ENCODE measurements at regions not wholly inside any gene's neighbourhood (a gene's known extent, or its start where the extent isn't known, plus 50 kb on each side); places are given as distances from the start of the nearest gene placed in this dataset.

- ChIA-PET POLR2A (no interaction called here), CTCF (no interaction called here)
- TF ChIP-seq TARDBP (IDR thresholded peaks at IDR 0.05), result no peak
- no peak for TF ChIP-seq ARNT (IDR thresholded peaks at IDR 0.05)
- no peak for TF ChIP-seq FOXK2 (IDR thresholded peaks at IDR 0.05)
- TF ChIP-seq L3MBTL2 (conservative IDR thresholded peaks at IDR 0.05), result no peak
- no peak for TF ChIP-seq PKNOX1 (IDR thresholded peaks at IDR 0.05)
- TF ChIP-seq ZNF384 (IDR thresholded peaks at IDR 0.05), result no peak
- no peak for TF ChIP-seq FOXA1 (IDR thresholded peaks at IDR 0.05)
- TF ChIP-seq BHLHE40 (IDR thresholded peaks at IDR 0.05; ENCODE audit: borderline replicate concordance), result no peak
- no peak for TF ChIP-seq LEF1 (IDR thresholded peaks at IDR 0.05; ENCODE audit: borderline replicate concordance)
- DNase-seq (ENCODE audit: extremely low spot score), result no peak
Measured at GRCh38 chr3:170728181-170728580, 141.8 kb downstream of the RPL22L1 start.

GRCh38 chr3:170727754-170728153 lies 141.9 kb upstream of the SLC7A14 start:
- ChIA-PET POLR2A (no interaction called here), CTCF (no interaction called here)
- DNase-seq (ENCODE audit: extremely low spot score), result no peak
- TF ChIP-seq PKNOX1 (IDR thresholded peaks at IDR 0.05) (no peak), FOXK2 (IDR thresholded peaks at IDR 0.05) (no peak), SUZ12 (IDR thresholded peaks at IDR 0.05) (no peak), HDGF (IDR thresholded peaks at IDR 0.05; ENCODE audit: borderline replicate concordance) (no peak), TARDBP (IDR thresholded peaks at IDR 0.05) (no peak), SP1 (IDR thresholded peaks at IDR 0.05) (no peak), NFRKB (IDR thresholded peaks at IDR 0.05) (no peak), CTBP1 (IDR thresholded peaks at IDR 0.05; ENCODE audit: borderline replicate concordance) (no peak), ELF4 (IDR thresholded peaks at IDR 0.05) (no peak), BHLHE40 (IDR thresholded peaks at IDR 0.05; ENCODE audit: borderline replicate concordance) (no peak)

GRCh38 chr3:170726976-170727661 lies 141.2 kb upstream of the SLC7A14 start:
- ChIA-PET POLR2A (no interaction called here), CTCF (no interaction called here)
- no peak for TF ChIP-seq HDGF (IDR thresholded peaks at IDR 0.05; ENCODE audit: borderline replicate concordance)
- no peak for TF ChIP-seq ELF4 (IDR thresholded peaks at IDR 0.05)
- no peak for TF ChIP-seq L3MBTL2 (conservative IDR thresholded peaks at IDR 0.05)
- no peak for TF ChIP-seq FOXM1 (IDR thresholded peaks at IDR 0.05; ENCODE audit: borderline replicate concordance)
- no peak for TF ChIP-seq SP1 (IDR thresholded peaks at IDR 0.05)
- no peak for TF ChIP-seq PKNOX1 (IDR thresholded peaks at IDR 0.05)
- TF ChIP-seq ZNF384 (IDR thresholded peaks at IDR 0.05), result no peak
- no peak for TF ChIP-seq SUZ12 (IDR thresholded peaks at IDR 0.05)
- TF ChIP-seq ARNT (IDR thresholded peaks at IDR 0.05), result no peak
- TF ChIP-seq LEF1 (IDR thresholded peaks at IDR 0.05; ENCODE audit: borderline replicate concordance), result no peak
- TF ChIP-seq FOXK2 (IDR thresholded peaks at IDR 0.05), result no peak
- TF ChIP-seq TARDBP (IDR thresholded peaks at IDR 0.05), result no peak
- no peak for TF ChIP-seq BHLHE40 (IDR thresholded peaks at IDR 0.05; ENCODE audit: borderline replicate concordance)
- no peak for TF ChIP-seq CTBP1 (IDR thresholded peaks at IDR 0.05; ENCODE audit: borderline replicate concordance)
- no peak for TF ChIP-seq FOXA1 (IDR thresholded peaks at IDR 0.05)
- TF ChIP-seq NFRKB (IDR thresholded peaks at IDR 0.05), result no peak
- DNase-seq (ENCODE audit: extremely low spot score), result no peak

- ChIA-PET POLR2A (no interaction called here), CTCF (interaction anchor here (0.7 kb wide), 1 partner anchor 1635 kb away, joined by 3 read pairs; no protein-coding TSS in a partner anchor)
- no peak for TF ChIP-seq SUZ12 (IDR thresholded peaks at IDR 0.05)
- no peak for DNase-seq (ENCODE audit: extremely low spot score)
Measured at GRCh38 chr3:170725285-170725731, 139.4 kb upstream of the SLC7A14 start.

- no peak for DNase-seq (ENCODE audit: extremely low spot score)
- TF ChIP-seq LEF1 (IDR thresholded peaks at IDR 0.05; ENCODE audit: borderline replicate concordance), result no peak
- TF ChIP-seq HDGF (IDR thresholded peaks at IDR 0.05; ENCODE audit: borderline replicate concordance), result no peak
- TF ChIP-seq CTBP1 (IDR thresholded peaks at IDR 0.05; ENCODE audit: borderline replicate concordance), result no peak
- no peak for TF ChIP-seq ZNF384 (IDR thresholded peaks at IDR 0.05)
- no peak for TF ChIP-seq PKNOX1 (IDR thresholded peaks at IDR 0.05)
- TF ChIP-seq TARDBP (IDR thresholded peaks at IDR 0.05), result no peak
- no peak for TF ChIP-seq NFRKB (IDR thresholded peaks at IDR 0.05)
- no peak for TF ChIP-seq L3MBTL2 (conservative IDR thresholded peaks at IDR 0.05)
- TF ChIP-seq ELF4 (IDR thresholded peaks at IDR 0.05), result no peak
- POLR2A ChIA-PET, result no interaction called here
- CTCF ChIA-PET, result interaction anchor here (0.7 kb wide), 1 partner anchor 1635 kb away, joined by 3 read pairs; no protein-coding TSS in a partner anchor
Measured at GRCh38 chr3:170724599-170725280, 138.9 kb upstream of the SLC7A14 start.

GRCh38 chr3:170723241-170723640 lies 137.4 kb upstream of the SLC7A14 start:
- CTCF ChIA-PET, result interaction anchor here (1.1 kb wide), 1 partner anchor 86 kb away, joined by 3 read pairs; no protein-coding TSS in a partner anchor
- TF ChIP-seq LEF1 (IDR thresholded peaks at IDR 0.05; ENCODE audit: borderline replicate concordance) (no peak), FOXK2 (IDR thresholded peaks at IDR 0.05) (no peak), ELF4 (IDR thresholded peaks at IDR 0.05) (no peak), L3MBTL2 (conservative IDR thresholded peaks at IDR 0.05) (no peak), HDGF (IDR thresholded peaks at IDR 0.05; ENCODE audit: borderline replicate concordance) (no peak)

More at GRCh38 chr3:170723241-170723640, 137.4 kb upstream of the SLC7A14 start:
- POLR2A ChIA-PET, result interaction anchor here (0.9 kb wide), 1 partner anchor 9 kb away, joined by 3 read pairs; no protein-coding TSS in a partner anchor
- no peak for DNase-seq (ENCODE audit: extremely low spot score)

Measured in HEK293T (cell line).